Activated CD4-positive, alpha-beta memory T cell treated with anti-CD3 and anti-CD28 coated beads, Interleukin-2, amount 10 ng/mL, durations not matched to agents 7 days and 5 days (primary cell): ENCODE measurements at regions not wholly inside any gene's neighbourhood (a gene's known extent, or its start where the extent isn't known, plus 50 kb on each side); places are given as distances from the start of the nearest gene placed in this dataset.

Experiments
- CTCF ChIA-PET: fragments of 350-600 bp; sonication (Branson Sonifier 250); formaldehyde crosslinking; loops from one replicate; lab custom pipeline; 2021; ENCODE audit warnings: antibody characterized with exemption, inconsistent platforms; lab: Charles Lee
- POLR2A ChIA-PET: fragments of 350-600 bp; sonication (Branson Sonifier 250); formaldehyde crosslinking; loops from one replicate; lab custom pipeline; 2021; ENCODE audit warnings: antibody characterized with exemption; lab: Charles Lee
- DNase-seq: peaks from one replicate; pipeline ENCODE4 v3.0.0-alpha.2; 2020
- H3K27ac Mint-ChIP-seq: one replicate; pipeline ENCODE4 v1.8.0; 2021; ENCODE audit warnings: mild to moderate bottlenecking, mixed read lengths
- H3K27me3 Mint-ChIP-seq: one replicate; pipeline ENCODE4 v1.8.0; 2021; ENCODE audit warnings: mixed read lengths
- H3K36me3 Mint-ChIP-seq: one replicate; pipeline ENCODE4 v1.8.0; 2021; ENCODE audit warnings: low read depth, mixed read lengths
- H3K4me1 Mint-ChIP-seq: one replicate; pipeline ENCODE4 v1.8.0; 2021; ENCODE audit warnings: mixed read lengths
- H3K4me3 Mint-ChIP-seq: one replicate; pipeline ENCODE4 v1.8.0; 2021; ENCODE audit warnings: mild to moderate bottlenecking, mixed read lengths
- H3K9me3 Mint-ChIP-seq: one replicate; pipeline ENCODE4 v1.8.0; 2021; ENCODE audit warnings: mixed read lengths

DNA sequence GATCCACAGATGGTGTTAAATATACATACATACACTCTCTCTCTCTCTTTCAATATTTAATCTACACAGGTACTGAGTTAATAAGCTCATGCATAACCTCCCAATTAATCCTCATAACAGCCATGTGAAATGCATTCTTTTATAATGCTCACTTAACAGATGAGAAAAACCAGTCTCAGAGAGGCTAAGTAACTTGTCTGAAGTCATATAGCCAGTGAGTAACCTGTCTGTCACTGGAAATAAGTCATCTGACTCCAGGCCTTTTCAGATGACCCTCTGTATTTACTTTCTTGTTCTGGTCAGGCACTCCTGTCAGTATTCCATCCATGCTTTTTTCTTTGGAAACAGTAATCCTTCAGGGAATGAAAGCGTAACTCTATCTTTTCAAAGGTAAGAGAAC is 594.0 kb upstream of the TENM4 start:
- DNase-seq = no peak
- H3K27me3 Mint-ChIP-seq = no peaks in the 10 kb centered on the region
- H3K9me3 Mint-ChIP-seq = peaks cover 4% of the 10 kb centered on the region
- ChIA-PET POLR2A (no interaction called here), CTCF (no interaction called here)
- H3K4me3 Mint-ChIP-seq = no peak overlapping the region
- no peak overlapping the region for H3K27ac Mint-ChIP-seq
- H3K4me1 Mint-ChIP-seq = no peaks in the 10 kb centered on the region
- no peaks in the 10 kb centered on the region for H3K36me3 Mint-ChIP-seq

DNA sequence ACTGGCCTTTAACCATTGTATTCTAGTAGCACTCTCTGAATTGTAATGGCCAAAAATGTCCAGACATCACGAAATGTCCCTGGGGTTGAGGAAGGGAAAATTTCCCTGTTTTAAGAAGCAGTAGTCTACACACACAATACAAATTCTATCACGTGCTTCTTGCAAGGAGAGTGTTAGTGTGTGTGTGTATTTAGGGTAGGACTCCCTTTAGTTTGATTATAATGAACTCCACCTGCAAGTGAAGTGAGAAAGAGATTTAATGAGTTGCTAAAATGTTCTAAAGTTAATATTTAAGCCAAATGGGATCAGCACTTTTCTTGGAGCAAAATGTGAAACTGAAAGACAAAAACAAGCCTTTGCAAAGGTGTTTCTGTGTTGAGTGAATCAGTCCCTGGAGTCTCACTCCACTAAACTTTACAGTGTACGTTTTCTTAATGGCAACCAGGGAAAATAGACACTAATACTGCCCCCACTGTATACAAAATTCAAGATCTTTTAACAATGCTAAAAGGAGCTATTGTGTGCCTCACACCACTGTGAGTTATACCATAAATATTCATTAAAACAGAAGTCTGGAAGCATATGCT is 590.3 kb upstream of the TENM4 start:
- Mint-ChIP-seq H3K27ac (no peak overlapping the region), H3K36me3 (no peaks in the 10 kb centered on the region), H3K9me3 (no peaks in the 10 kb centered on the region), H3K4me3 (no peak overlapping the region), H3K27me3 (no peaks in the 10 kb centered on the region), H3K4me1 (no peaks in the 10 kb centered on the region)
- DNase-seq = no peak
- ChIA-PET POLR2A (no interaction called here), CTCF (no interaction called here)

DNA sequence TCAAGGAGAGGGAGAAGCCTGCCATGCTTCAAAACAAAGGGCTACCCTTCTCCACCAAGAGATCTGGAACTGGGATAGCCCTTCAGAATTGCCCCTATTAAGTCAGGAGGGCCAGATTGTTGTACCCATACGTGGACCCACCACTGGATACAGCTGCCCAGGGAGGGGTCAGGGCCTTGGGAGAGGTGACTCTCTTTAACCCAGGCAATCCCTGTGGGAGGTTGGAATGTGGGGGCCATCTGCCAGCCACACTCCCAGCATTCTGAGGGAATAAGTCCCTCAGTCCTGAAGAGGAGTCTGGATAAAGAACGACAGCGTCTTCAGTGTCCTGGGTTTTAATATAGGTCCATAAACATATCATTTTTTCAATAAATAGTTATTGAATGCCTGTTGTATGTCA is 588.2 kb upstream of the TENM4 start:
- ChIA-PET CTCF (no interaction called here), POLR2A (no interaction called here)
- Mint-ChIP-seq H3K36me3 (no peaks in the 10 kb centered on the region), H3K27me3 (no peaks in the 10 kb centered on the region), H3K27ac (no peak overlapping the region), H3K4me1 (no peaks in the 10 kb centered on the region), H3K9me3 (no peaks in the 10 kb centered on the region), H3K4me3 (no peak overlapping the region)
- no peak for DNase-seq

DNA sequence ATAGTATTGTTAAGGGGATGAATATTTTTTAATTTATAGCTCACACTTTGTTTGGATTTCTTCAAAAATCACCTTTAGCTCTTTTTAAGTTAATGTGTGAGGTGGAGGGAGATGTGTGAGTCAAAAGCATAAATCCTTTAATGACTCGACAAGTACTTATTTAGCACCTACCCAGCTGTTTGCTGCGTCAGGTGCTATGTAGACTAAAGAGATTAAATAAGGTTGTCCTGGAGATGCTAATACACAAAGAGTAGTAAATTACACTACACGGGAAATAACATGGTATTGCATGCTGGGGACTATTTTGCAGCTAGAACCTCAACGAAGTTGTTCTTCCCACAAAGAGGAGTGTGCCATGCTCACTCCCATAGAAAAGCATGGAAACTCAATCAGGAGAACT is 583.3 kb upstream of the TENM4 start:
- POLR2A ChIA-PET = no interaction called here
- DNase-seq = no peak
- CTCF ChIA-PET = no interaction called here
- Mint-ChIP-seq H3K27ac (no peak overlapping the region), H3K4me3 (no peak overlapping the region), H3K4me1 (no peaks in the 10 kb centered on the region), H3K27me3 (no peaks in the 10 kb centered on the region), H3K9me3 (no peaks in the 10 kb centered on the region), H3K36me3 (no peaks in the 10 kb centered on the region)

DNA sequence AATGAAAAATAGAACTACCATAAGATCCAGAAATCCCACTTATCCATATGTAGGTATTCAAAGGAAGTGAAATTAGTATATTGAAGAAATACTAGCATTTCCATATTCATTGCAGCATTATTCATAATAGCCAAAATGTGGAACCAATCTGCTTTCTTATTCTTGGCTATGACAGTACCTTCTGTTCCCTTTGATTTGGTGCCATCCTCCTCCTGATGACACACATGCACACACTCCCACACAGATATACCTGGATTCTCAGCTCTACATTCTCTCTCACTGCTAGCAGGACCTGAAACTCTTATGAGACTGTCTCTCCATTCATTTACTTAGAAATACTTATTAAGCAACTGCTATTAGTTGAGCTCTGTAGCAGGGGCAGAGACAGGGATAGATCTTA is 582.6 kb upstream of the TENM4 start:
- Mint-ChIP-seq H3K4me1 (no peaks in the 10 kb centered on the region), H3K9me3 (no peaks in the 10 kb centered on the region), H3K4me3 (no peak overlapping the region), H3K27me3 (no peaks in the 10 kb centered on the region), H3K27ac (no peak overlapping the region), H3K36me3 (no peaks in the 10 kb centered on the region)
- DNase-seq = no peak
- CTCF ChIA-PET = no interaction called here
- POLR2A ChIA-PET = no interaction called here

DNA sequence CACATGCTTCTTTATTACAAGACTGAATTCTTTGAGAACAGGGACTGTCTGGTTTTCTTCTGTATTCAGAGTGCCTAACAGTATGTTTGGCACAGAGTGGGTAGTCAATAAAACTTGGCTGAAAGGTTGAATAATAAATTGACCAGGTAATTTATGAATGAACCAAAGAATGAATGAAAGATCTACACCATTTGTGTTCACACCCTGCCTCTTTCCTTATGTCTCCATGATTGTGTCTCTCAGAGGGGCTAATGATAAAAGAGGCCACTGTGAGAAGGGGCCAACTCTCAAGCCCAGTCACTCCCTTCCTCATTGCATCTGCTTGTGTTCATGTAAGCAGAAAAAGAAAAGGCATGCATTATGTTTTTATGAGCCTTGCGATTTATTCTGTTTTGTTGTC is 569.7 kb upstream of the TENM4 start:
- Mint-ChIP-seq H3K27me3 (no peaks in the 10 kb centered on the region), H3K27ac (no peak overlapping the region)

DNA sequence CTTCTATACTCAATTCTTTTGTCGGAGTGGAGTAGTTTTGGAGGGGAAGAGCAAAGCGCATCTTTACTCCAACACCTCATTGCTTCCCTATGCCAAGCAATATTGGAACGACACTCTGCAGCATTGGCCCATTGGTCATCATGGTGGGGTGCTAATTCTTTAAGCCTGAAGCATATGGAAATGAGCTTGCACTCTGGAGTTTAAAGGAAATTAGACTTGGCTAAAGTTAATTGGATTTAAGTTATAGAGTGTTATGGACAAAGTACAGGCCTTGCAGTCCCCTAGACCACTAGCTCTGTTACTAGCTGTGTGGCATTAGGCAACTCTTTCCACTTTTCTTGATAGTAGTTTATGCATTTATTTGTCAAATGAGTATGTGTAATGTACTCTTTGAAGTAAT is 568.3 kb upstream of the TENM4 start:
- no peak overlapping the region for H3K4me3 Mint-ChIP-seq
- no peak for DNase-seq
- ChIA-PET CTCF (no interaction called here), POLR2A (no interaction called here)
- no peak overlapping the region for H3K27ac Mint-ChIP-seq
- H3K27me3 Mint-ChIP-seq = no peaks in the 10 kb centered on the region
- no peaks in the 10 kb centered on the region for H3K36me3 Mint-ChIP-seq
- H3K4me1 Mint-ChIP-seq = no peaks in the 10 kb centered on the region
- H3K9me3 Mint-ChIP-seq = peaks cover 6% of the 10 kb centered on the region

More for the DNA sequence above, 569.7 kb upstream of the TENM4 start:
- ChIA-PET POLR2A (no interaction called here), CTCF (no interaction called here)
- no peaks in the 10 kb centered on the region for H3K4me1 Mint-ChIP-seq
- peaks cover 6% of the 10 kb centered on the region for H3K9me3 Mint-ChIP-seq
- no peak overlapping the region for H3K4me3 Mint-ChIP-seq
- H3K36me3 Mint-ChIP-seq = no peaks in the 10 kb centered on the region
- DNase-seq = no peak

DNA sequence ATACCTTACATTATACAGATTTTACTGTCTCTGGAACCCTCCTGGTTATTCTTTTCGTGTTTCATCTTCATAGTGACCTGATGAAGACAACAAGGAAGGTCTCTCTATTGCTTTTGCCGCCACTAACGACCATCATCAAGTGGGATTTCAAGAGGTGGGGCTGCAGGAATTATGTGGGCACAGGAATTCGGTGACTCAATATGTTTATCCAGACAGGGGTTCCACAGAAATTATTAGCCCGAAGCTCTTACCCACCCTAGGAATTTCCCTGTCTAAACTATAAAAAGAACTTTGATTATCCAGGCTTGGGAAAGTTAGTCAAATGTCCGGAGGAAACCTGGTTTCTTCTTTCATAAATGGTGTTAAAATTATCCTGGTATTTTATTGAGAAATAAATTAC is 566.8 kb upstream of the TENM4 start:
- H3K9me3 Mint-ChIP-seq = peaks cover 6% of the 10 kb centered on the region
- ChIA-PET POLR2A (no interaction called here), CTCF (no interaction called here)
- DNase-seq = no peak
- H3K4me1 Mint-ChIP-seq = no peaks in the 10 kb centered on the region
- H3K27ac Mint-ChIP-seq = no peak overlapping the region
- no peaks in the 10 kb centered on the region for H3K36me3 Mint-ChIP-seq
- no peaks in the 10 kb centered on the region for H3K27me3 Mint-ChIP-seq
- no peak overlapping the region for H3K4me3 Mint-ChIP-seq

DNA sequence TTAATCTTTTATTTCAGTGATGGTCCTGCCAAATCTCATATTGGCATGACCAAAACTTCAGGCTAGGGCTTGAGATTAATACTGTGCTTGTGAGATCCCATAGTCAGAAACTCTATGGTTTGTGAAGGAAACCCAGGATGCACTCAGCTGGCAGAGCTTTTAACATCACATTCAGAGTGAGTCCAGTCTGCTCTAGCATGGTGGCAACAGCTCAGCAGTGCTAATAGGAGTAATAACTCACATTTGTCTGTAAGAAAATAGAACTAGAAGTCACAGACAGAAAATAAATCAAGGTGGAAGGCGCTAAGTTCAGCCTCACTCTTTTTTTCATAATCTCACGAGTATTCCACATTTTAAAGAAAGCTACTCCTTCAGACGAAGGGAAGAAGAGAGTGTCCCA is 549.3 kb upstream of the TENM4 start:
- no peak overlapping the region for H3K27ac Mint-ChIP-seq
- CTCF ChIA-PET = no interaction called here

DNA sequence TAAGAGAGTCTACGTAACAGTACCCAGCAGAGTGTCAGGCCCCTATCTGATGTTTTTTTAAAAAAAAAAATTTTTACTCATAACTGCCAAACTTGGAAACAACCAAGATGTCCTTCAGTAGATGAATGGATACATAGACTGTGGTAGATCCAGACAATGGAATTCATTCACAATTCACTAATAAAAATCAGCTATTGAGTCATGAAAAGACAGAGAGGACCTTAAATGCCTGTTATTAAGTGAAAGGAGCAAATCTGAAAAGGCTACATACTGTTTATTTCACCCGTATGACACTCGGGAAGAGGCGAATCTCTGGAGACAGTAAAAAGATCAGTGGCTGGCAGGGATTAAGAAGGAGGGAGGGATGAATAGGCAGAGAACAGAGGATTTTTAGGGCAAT is 541.4 kb upstream of the TENM4 start:
- Mint-ChIP-seq H3K4me3 (no peak overlapping the region), H3K27me3 (no peaks in the 10 kb centered on the region), H3K36me3 (no peaks in the 10 kb centered on the region), H3K4me1 (no peaks in the 10 kb centered on the region), H3K27ac (no peak overlapping the region), H3K9me3 (peaks cover 6% of the 10 kb centered on the region)
- no peak for DNase-seq
- POLR2A ChIA-PET = no interaction called here
- CTCF ChIA-PET = no interaction called here

More for the DNA sequence above, 549.3 kb upstream of the TENM4 start:
- no peaks in the 10 kb centered on the region for H3K36me3 Mint-ChIP-seq
- DNase-seq = no peak
- POLR2A ChIA-PET = no interaction called here
- no peak overlapping the region for H3K4me3 Mint-ChIP-seq
- H3K4me1 Mint-ChIP-seq = no peaks in the 10 kb centered on the region
- no peaks in the 10 kb centered on the region for H3K27me3 Mint-ChIP-seq
- peaks cover 5% of the 10 kb centered on the region for H3K9me3 Mint-ChIP-seq

DNA sequence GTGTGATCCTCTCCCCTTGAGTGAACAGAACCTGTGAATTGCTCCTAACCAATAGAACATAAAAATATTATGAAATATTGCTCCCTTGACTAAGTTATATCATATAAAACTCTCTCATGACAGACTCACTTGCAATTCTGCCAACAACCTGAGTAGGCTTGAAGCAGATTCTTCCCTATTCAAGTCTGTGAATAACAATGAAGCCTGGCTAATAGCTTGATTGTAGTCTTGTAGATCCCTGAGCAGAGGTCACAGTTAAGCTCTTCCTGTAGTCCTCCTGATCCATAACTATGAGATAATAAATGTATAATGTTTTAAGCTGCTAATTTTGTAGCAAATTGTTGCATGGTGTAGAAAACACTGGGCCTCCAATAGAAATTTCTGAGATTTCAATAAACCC is 540.1 kb upstream of the TENM4 start:
- H3K27me3 Mint-ChIP-seq = no peaks in the 10 kb centered on the region
- CTCF ChIA-PET = no interaction called here
- DNase-seq = no peak
- H3K36me3 Mint-ChIP-seq = no peaks in the 10 kb centered on the region
- H3K9me3 Mint-ChIP-seq = peaks cover 3% of the 10 kb centered on the region
- POLR2A ChIA-PET = no interaction called here
- H3K4me3 Mint-ChIP-seq = no peak overlapping the region
- H3K4me1 Mint-ChIP-seq = no peaks in the 10 kb centered on the region
- H3K27ac Mint-ChIP-seq = no peak overlapping the region

DNA sequence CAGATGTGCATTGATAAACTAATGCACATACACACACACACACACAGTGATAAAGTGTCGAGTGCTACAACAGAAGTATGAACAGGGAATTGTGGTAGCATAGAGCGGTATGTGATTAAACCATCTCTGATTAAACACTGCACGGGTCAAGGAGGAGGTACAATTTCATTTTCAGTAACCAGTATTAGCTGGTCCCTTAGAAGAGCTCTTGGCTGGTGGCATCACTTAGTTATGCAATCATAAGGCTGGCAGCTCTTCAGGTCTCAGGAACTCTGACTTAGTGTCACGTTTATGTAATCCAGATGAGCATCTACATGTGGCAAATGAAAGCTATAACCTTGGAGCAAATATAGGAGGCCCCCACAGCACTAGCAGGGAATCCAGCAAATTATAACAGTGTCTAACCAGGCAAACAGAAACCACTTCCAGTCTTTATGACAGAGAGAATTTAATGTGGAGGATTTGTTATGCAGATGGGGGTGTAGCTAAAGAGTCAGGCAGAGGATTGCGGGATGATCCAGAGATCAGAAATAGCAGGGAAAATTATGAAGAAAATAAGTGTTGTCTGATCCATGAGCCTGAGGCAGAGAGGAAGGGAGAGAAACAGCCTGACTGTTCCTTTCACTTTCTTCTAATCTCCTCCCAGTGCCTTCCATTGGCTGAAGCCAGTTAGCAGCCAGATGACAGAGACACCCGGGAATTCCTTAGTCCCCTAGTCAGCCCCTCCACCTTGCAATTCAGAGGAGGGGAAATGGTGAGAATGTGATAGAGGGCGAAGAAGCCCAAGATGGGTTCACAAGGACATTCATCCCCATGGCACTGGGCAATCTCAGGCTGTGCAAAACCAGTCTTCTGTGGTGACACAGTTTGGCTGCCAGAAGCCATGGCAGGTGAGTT is 533.1 kb upstream of the TENM4 start:
- H3K4me3 Mint-ChIP-seq = no peak overlapping the region
- no peaks in the 10 kb centered on the region for H3K36me3 Mint-ChIP-seq
- DNase-seq = no peak
- CTCF ChIA-PET = no interaction called here
- POLR2A ChIA-PET = no interaction called here
- no peak overlapping the region for H3K27ac Mint-ChIP-seq
- no peaks in the 10 kb centered on the region for H3K27me3 Mint-ChIP-seq
- H3K9me3 Mint-ChIP-seq = peaks cover 7% of the 10 kb centered on the region
- no peaks in the 10 kb centered on the region for H3K4me1 Mint-ChIP-seq

DNA sequence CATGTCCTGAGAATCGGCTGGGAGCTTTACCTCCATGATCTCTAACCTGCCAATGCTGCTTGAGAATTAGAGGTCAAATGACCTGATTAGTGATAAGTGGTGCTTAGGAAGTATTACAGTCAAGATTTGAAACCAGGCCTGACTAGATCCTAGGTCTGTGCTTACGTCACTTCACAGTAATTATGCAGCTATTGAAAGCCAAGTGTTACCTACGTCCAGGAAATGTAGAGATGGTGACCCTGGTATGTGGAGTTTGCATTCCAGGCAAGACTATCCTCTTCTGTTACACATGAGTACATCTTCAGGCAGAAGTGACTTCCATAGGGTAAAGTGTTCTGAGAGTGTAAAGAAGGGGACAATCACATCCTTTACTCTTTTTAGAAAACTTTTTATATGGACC is 530.4 kb upstream of the TENM4 start:
- Mint-ChIP-seq H3K4me3 (no peak overlapping the region), H3K27me3 (no peaks in the 10 kb centered on the region)

DNA sequence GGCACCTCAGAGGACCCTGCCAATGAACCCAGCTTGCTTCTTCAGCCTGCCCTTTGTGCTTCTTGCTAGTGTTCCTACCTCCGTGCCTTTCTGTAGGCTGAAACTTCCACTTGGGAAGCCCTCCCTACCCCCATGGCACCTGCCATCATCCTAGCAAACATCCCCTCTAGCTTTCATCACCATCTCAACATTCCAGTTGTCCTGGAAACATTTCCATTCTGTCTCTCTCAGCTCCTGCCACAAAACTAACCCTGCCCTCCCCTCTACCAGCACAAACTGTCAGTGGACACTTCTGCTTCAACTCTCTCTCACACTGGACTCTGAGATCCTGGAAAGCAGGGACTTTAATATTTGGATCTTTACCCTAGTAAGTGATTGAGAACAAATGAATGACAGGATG is 525.8 kb upstream of the TENM4 start:
- Mint-ChIP-seq H3K9me3 (peaks cover 3% of the 10 kb centered on the region), H3K36me3 (no peaks in the 10 kb centered on the region), H3K4me1 (no peaks in the 10 kb centered on the region), H3K27me3 (no peaks in the 10 kb centered on the region), H3K27ac (no peak overlapping the region), H3K4me3 (no peak overlapping the region)
- no peak for DNase-seq
- CTCF ChIA-PET = no interaction called here
- POLR2A ChIA-PET = no interaction called here

More for the DNA sequence above, 530.4 kb upstream of the TENM4 start:
- H3K36me3 Mint-ChIP-seq = no peaks in the 10 kb centered on the region
- peaks cover 7% of the 10 kb centered on the region for H3K9me3 Mint-ChIP-seq
- H3K27ac Mint-ChIP-seq = no peak overlapping the region
- no peaks in the 10 kb centered on the region for H3K4me1 Mint-ChIP-seq
- no peak for DNase-seq
- CTCF ChIA-PET = no interaction called here
- POLR2A ChIA-PET = no interaction called here
